GM12878 (cell line): ENCODE measurements at regions not wholly inside any gene's neighbourhood (a gene's known extent, or its start where the extent isn't known, plus 50 kb on each side); places are given as distances from the start of the nearest gene placed in this dataset.

ENCODE experiments used
- ATAC-seq: fragments of 200-7000 bp; cut with Tn5 transposase; 3 replicates; pipeline ENCODE4 v1.9.1; 2020; ENCODE audit warnings: mild to moderate bottlenecking, moderate library complexity
- BruUV-seq: library from RNA; stranded (reverse); fragments of 400-500 nt; replicated peaks from 2 replicates; lab custom pipeline; 2021; lab: Mats Ljungman, UMichigan
- CTCF ChIA-PET: fragments of 300-600 bp; sonication (Branson Sonifier 250); formaldehyde crosslinking; extraction: SDS; loops from one replicate; lab custom pipeline; 2021; ENCODE audit warnings: inconsistent platforms; lab: Yijun Ruan, JAX
- POLR2A ChIA-PET: fragments of 350-600 bp; formaldehyde crosslinking; extraction: SDS; loops from one replicate; lab custom pipeline; 2021; ENCODE audit warnings: inconsistent platforms; lab: Charles Lee
- RAD21 ChIA-PET: fragments of 300-600 bp; sonication (Branson Sonifier 250); formaldehyde crosslinking; loops from one replicate; lab custom pipeline; 2023; ENCODE audit warnings: antibody characterized with exemption; ENCODE audit not compliant: unreplicated experiment; lab: Charles Lee
- SMC1A ChIA-PET: fragments of 300-600 bp; sonication (Branson Sonifier 250); formaldehyde crosslinking; loops from one replicate; lab custom pipeline; 2023; ENCODE audit not compliant: unreplicated experiment, uncharacterized antibody; lab: Charles Lee
- DNase-seq: peaks from one replicate; pipeline ENCODE4 v3.0.0-alpha.2; 2011; ENCODE audit warnings: low read depth, low spot score
- FAIRE-seq: peaks from 3 replicates; lab custom pipeline; 2011; peaks lifted over from hg19 to GRCh38; lab: Jason Lieb, UNC
- H2AFZ ChIP-seq: 2 replicates; pipeline ENCODE4 v1.6.0; 2011; ENCODE audit warnings: low read depth, low read length, control low read depth; ENCODE audit not compliant: control insufficient read depth
- H3K27ac ChIP-seq: 2 replicates; pipeline ENCODE4 v1.5.1; 2011; ENCODE audit warnings: control low read depth; ENCODE audit not compliant: control insufficient read depth, insufficient read depth
- H3K27me3 ChIP-seq, 2 experiments: replicated peaks in 1 of 2; 2 replicates each; pipeline versions ENCODE4 v1.6.0 to v1.6.1; 2011; ENCODE audit warnings: low read length in 1 of 2; ENCODE audit not compliant: control insufficient read depth in 2 of 2, insufficient read depth in 2 of 2
- H3K36me3 ChIP-seq, 2 experiments: 2 replicates each; pipeline ENCODE4 v1.5.1; 2011; ENCODE audit warnings: low read length in 1 of 2; ENCODE audit not compliant: control insufficient read depth in 2 of 2, insufficient read depth in 2 of 2
- H3K4me1 ChIP-seq: 2 replicates; pipeline ENCODE4 v1.6.1; 2011; ENCODE audit warnings: mild to moderate bottlenecking, low read length, moderate library complexity, mixed read lengths; ENCODE audit not compliant: control insufficient read depth, insufficient read depth
- H3K4me2 ChIP-seq: 2 replicates; pipeline ENCODE4 v1.6.0; 2011; ENCODE audit warnings: control low read depth; ENCODE audit not compliant: control insufficient read depth, insufficient read depth
- H3K4me3 ChIP-seq: fragments of 200-600 bp; sonication (generic); 2 replicates; pipeline ENCODE4 v1.5.1; 2016
- H3K79me2 ChIP-seq: 2 replicates; pipeline ENCODE4 v1.6.0; 2011; ENCODE audit warnings: low read length; ENCODE audit not compliant: control insufficient read depth, insufficient read depth
- H3K9ac ChIP-seq: 2 replicates; pipeline ENCODE4 v1.8.0; 2011; ENCODE audit warnings: low read length, control low read depth, mixed read lengths; ENCODE audit not compliant: control insufficient read depth, insufficient read depth
- H3K9me3 ChIP-seq: replicated peaks from 3 replicates; pipeline ENCODE4 v1.5.1; 2011; ENCODE audit warnings: mild to moderate bottlenecking, low read length; ENCODE audit not compliant: control insufficient read depth, insufficient read depth
- H4K20me1 ChIP-seq: 2 replicates; pipeline ENCODE4 v1.6.0; 2011; ENCODE audit not compliant: control insufficient read depth, insufficient read depth
- BHLHE40 ChIP-seq, 2 experiments: fragments of 450-650 bp in 1 of 2; IDR thresholded peaks; 2 replicates each; pipeline ENCODE4 v1.6.1; 2011 to 2017; ENCODE audit warnings: low read depth in 2 of 2, borderline replicate concordance in 1 of 2, improper control_type of control experiment in 1 of 2, low read length in 1 of 2, mild to moderate bottlenecking in 1 of 2
- CBX5 ChIP-seq: sonication (generic); IDR thresholded peaks from 2 replicates; pipeline ENCODE4 v1.6.1; 2016; ENCODE audit warnings: low read depth, moderate library complexity, mild to moderate bottlenecking, inconsistent platforms
- EP300 ChIP-seq, 2 experiments: fragments of 150-350 bp in 1 of 2; IDR thresholded peaks; 2 replicates each; pipeline ENCODE4 v1.6.1; 2011 to 2012; ENCODE audit warnings: low read depth in 2 of 2, low read length in 2 of 2, borderline replicate concordance in 1 of 2, improper control_type of control experiment in 1 of 2, inconsistent platforms in 1 of 2; ENCODE audit not compliant: control insufficient read depth in 1 of 2
- IKZF2 ChIP-seq, 2 experiments: fragments of 450-650 bp; IDR thresholded peaks; 2 replicates each; pipeline ENCODE4 v1.6.1; 2017; ENCODE audit warnings: mild to moderate bottlenecking in 2 of 2, moderate library complexity in 2 of 2
- JUND ChIP-seq: IDR thresholded peaks from 2 replicates; pipeline ENCODE4 v1.6.1; 2012; ENCODE audit warnings: low read depth, mild to moderate bottlenecking, low read length, improper control_type of control experiment, moderate library complexity
- MXI1 ChIP-seq: fragments of 150-350 bp; IDR thresholded peaks from 2 replicates; pipeline ENCODE4 v1.6.1; 2011; ENCODE audit warnings: low read depth, mild to moderate bottlenecking, inconsistent platforms, low read length, improper control_type of control experiment
- RAD21 ChIP-seq: IDR thresholded peaks from 2 replicates; pipeline ENCODE4 v1.6.1; 2011; ENCODE audit warnings: mild to moderate bottlenecking, low read depth, low read length, moderate library complexity; ENCODE audit not compliant: insufficient read depth
- RELB ChIP-seq: fragments of 450-650 bp; IDR thresholded peaks from 2 replicates; pipeline ENCODE4 v1.6.1; 2017; ENCODE audit warnings: low read depth, mild to moderate bottlenecking, moderate library complexity
- USF2 ChIP-seq: IDR thresholded peaks from 2 replicates; pipeline ENCODE4 v1.6.1; 2011; ENCODE audit warnings: low read depth, low read length, improper control_type of control experiment, borderline replicate concordance
- WGBS: methylation state at CpG from one replicate; pipeline ENCODE4 v1.1.6; 2016; ENCODE audit warnings: low lambda C conversion rate; ENCODE audit not compliant: insufficient replicate concordance, insufficient coverage; ENCODE audit errors: missing lambda C conversion rate; 5-methylcytosine and 5-hydroxymethylcytosine counted together
- in situ Hi-C: fragments of 300-500 bp; cut with MboI; formaldehyde crosslinking; loops from 9 replicates; pipeline ENCODE4 v1.14.3; 2018; ENCODE audit warnings: mixed read lengths
- intact Hi-C: fragments of 100-400 bp; cut with micrococcal nuclease; formaldehyde crosslinking; loops from one replicate; pipeline ENCODE4 v1.14.2; 2022; ENCODE audit not compliant: unreplicated experiment

- ChIA-PET POLR2A (no interaction called here), CTCF (no interaction called here), SMC1A (no interaction called here), RAD21 (no interaction called here)
- FAIRE-seq, result no peak
- H3K79me2 ChIP-seq, result no peaks in the 10 kb centered on the region
- H3K27me3 ChIP-seq, result no peaks in the 10 kb centered on the region
- no peaks in the 10 kb centered on the region for H3K4me1 ChIP-seq
- no TSS peak for BruUV-seq
- H3K9me3 ChIP-seq, result no peaks in the 10 kb centered on the region
- DNase-seq, result no peak
- no peak overlapping the region for H3K4me3 ChIP-seq
- ATAC-seq, result no peak
- in situ Hi-C loops, result no loop called here
- H4K20me1 ChIP-seq, result no peaks in the 10 kb centered on the region
- no peak overlapping the region for H2AFZ ChIP-seq
- TF ChIP-seq JUND (no peak), IKZF2 (IDR thresholded peaks at IDR 0.05) (no peak), EP300 (IDR thresholded peaks at IDR 0.05; ENCODE audit: borderline replicate concordance in 1 of 2, control insufficient read depth in 1 of 2, low read depth in 2 of 2, low read length in 2 of 2) (no peak), BHLHE40 (IDR thresholded peaks at IDR 0.05; ENCODE audit: borderline replicate concordance in 1 of 2, low read depth in 2 of 2, low read length in 1 of 2) (no peak), RAD21 (no peak), CBX5 (no peak)
- H3K27ac ChIP-seq, result no peak overlapping the region
- no peaks in the 10 kb centered on the region for H3K36me3 ChIP-seq
- intact Hi-C loops, result no loop called here
- H3K9ac ChIP-seq, result no peak overlapping the region
- no peak overlapping the region for H3K4me2 ChIP-seq
Observed at GRCh38 chrY:7682386-7682785, 770.8 kb upstream of the AMELY start.

- no peaks in the 10 kb centered on the region for H3K36me3 ChIP-seq
- no peak for TF ChIP-seq USF2
- no peak for TF ChIP-seq RELB
- TF ChIP-seq MXI1, result no peak
- no peak for DNase-seq
- H3K27ac ChIP-seq, result no peak overlapping the region
- in situ Hi-C loops, result no loop called here
- no peak for FAIRE-seq
- no peak for ATAC-seq
- ChIA-PET CTCF (no interaction called here), RAD21 (no interaction called here), SMC1A (no interaction called here), POLR2A (no interaction called here)
- no peak overlapping the region for H3K4me2 ChIP-seq
- H4K20me1 ChIP-seq, result no peaks in the 10 kb centered on the region
- H3K27me3 ChIP-seq, result no peaks in the 10 kb centered on the region
- H3K79me2 ChIP-seq, result no peaks in the 10 kb centered on the region
- no TSS peak for BruUV-seq
- no peaks in the 10 kb centered on the region for H3K9me3 ChIP-seq
- H3K4me3 ChIP-seq, result no peak overlapping the region
- no CpG with 5 or more reads among the region's 4 CpGs for WGBS
- no peak overlapping the region for H2AFZ ChIP-seq
- intact Hi-C loops, result no loop called here
- H3K9ac ChIP-seq, result no peak overlapping the region
- H3K4me1 ChIP-seq, result no peaks in the 10 kb centered on the region
Observed at GRCh38 chrY:7681426-7681825, 769.9 kb upstream of the AMELY start.
